AG04449 (cell line): ENCODE measurements at regions not wholly inside any gene's neighbourhood (a gene's known extent, or its start where the extent isn't known, plus 50 kb on each side); places are given as distances from the start of the nearest gene placed in this dataset.
"Not testable (repeated sequence)": the region's sequence is repeated elsewhere in the genome, so short reads cannot be mapped to it uniquely, and the experiment has no call there.

ENCODE experiments used
- CTCF ChIA-PET: fragments of 350-600 bp; formaldehyde crosslinking; extraction: SDS; loops from one replicate; lab custom pipeline; 2021; ENCODE audit warnings: antibody characterized with exemption; lab: Yijun Ruan, JAX
- POLR2A ChIA-PET: fragments of 400-600, 350-600 bp; formaldehyde crosslinking; extraction: SDS; loops from one replicate; lab custom pipeline; 2020; ENCODE audit warnings: antibody characterized with exemption, inconsistent platforms; lab: Yijun Ruan, JAX
- DNase-seq: peaks from one replicate; pipeline ENCODE4 v3.0.0-alpha.2; 2010; ENCODE audit warnings: low read depth, low spot score
- H3K4me3 ChIP-seq: 2 replicates; pipeline ENCODE4 v1.5.1; 2011; ENCODE audit warnings: low read depth, mild to moderate bottlenecking, control low read depth, low read length
- CTCF ChIP-seq: IDR thresholded peaks from one replicate; pipeline ENCODE4 v1.5.1; 2011; ENCODE audit warnings: mild to moderate bottlenecking, moderate library complexity, low read length, control low read depth, inconsistent platforms; ENCODE audit not compliant: insufficient read depth; ENCODE audit errors: missing control alignments

DNA sequence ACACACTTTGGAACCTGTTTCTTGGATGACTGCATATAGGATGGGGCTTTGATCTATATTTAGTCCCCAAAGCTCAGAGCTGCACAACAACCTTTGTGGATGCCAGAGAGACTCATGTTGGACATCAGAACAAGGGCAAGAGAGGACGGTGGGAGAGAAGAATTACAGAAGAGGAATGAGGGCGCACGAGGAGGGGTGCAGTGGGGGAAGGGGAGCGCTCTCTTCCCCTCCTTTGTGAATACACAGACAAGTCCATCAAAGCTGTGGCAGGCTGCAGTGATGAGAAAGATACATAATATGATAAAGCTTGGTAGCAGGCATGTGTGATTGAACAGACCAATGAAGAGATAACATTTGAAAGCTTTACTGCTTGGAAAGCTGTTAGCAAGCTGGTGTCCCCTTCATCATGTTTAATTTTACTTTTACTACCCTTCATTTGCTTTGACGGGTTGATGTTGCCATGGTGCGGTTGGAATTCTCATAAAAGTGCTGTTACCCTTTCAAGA lies 857.8 kb downstream of the KCNMA1 start:
- POLR2A ChIA-PET = no interaction called here

DNA sequence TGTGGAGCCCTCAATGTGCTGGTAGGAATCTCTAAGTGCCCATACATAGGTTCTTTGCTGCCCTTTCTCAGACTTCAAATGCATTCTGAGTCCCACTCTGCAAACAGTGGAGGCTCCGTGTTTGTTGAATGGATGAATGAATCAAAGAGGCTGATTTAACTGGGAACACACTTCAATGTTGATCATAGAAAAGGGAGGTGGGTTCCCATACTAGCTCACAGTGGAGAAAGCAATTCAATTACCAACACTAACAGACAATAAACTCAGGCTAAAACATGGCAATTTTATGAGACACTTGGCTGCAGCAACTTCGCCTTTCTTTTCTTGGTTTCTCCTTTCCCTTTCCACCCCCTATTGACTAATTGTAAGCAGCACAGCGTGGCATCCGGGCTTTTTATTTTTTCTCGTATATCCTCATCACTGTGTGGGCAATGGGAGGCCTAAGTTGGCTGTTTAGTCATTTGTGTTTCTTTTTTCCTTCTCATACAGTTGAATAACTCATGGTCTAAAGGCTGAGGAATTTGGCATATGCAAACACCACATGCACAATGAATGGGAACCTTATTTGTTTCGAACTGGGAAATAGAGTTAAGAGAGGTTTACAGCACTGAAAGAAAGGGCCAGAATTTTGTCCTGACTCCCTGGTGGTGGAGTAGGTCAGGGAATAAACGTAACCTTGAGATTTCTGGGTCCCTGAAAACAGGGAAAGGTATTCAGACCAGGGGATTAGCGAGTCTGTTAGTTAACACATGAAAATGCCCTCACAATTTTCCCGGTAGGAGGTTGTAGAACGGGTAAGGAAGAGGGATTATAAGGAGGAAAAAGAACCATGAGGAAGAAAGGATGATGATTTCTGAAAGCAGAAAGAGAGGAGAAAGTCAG lies 858.5 kb downstream of the KCNMA1 start:
- peak; percentile 33 for DNase-seq
- no peak overlapping the region for H3K4me3 ChIP-seq
- ChIA-PET CTCF (no interaction called here), POLR2A (no interaction called here)
- no peak for TF ChIP-seq CTCF

More for the DNA sequence above, 857.8 kb downstream of the KCNMA1 start:
- no peak overlapping the region for H3K4me3 ChIP-seq
- CTCF ChIA-PET = no interaction called here
- no peak for DNase-seq
- no peak for TF ChIP-seq CTCF

DNA sequence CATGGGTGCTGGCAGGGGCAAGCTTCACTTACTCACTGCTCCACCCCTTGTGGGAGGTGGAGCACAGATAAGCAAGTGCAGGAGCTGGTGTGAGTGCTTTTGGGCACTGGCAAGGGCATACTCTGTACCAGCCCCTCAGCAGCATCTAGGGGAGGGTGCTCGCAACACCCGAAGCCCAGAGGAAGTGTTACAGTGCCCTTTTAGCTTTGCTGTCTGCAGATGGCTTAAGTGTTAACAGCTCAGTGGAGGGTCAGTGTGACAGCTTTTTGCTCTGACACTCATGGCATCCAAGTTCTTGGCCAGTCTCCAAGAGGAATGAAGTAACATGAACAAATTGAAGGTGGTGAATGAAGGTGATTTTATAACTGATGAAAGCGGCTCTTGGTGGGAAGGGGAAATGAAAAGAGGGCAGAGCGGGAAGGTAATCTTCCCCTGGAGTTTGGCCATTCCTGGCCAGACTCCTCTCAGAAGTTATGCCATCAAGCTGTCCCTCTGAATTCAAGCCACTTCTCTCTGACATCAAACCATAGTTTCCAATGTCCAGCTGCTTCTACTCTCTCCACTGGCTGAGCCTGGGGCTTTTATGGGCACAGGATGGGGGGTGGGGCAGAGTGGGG lies 862.5 kb downstream of the KCNMA1 start:
- ChIA-PET POLR2A (no interaction called here), CTCF (no interaction called here)
- H3K4me3 ChIP-seq = no peak overlapping the region
- no peak for TF ChIP-seq CTCF
- no peak for DNase-seq

DNA sequence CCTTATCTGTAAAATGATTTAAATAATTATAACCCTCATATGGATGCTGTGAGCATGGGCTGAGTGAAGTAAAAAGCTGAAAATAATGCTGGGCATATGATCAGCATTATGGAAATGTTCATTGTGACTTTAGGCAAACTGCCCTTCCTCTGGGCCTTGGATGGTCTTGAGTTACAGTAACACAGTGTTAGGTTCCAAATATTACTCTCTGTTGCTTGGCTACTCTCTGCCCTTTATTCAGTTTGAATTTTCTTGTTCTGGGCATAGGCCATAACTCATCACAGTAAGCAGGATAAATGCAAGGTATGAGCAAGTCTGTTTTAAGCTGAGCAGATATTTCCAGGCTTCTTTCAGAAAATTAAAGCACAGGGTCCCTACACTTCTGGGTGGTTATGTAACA lies 868.0 kb downstream of the KCNMA1 start:
- H3K4me3 ChIP-seq = no peak overlapping the region
- CTCF ChIA-PET = no interaction called here
- TF ChIP-seq CTCF = no peak
- POLR2A ChIA-PET = no interaction called here
- no peak for DNase-seq

DNA sequence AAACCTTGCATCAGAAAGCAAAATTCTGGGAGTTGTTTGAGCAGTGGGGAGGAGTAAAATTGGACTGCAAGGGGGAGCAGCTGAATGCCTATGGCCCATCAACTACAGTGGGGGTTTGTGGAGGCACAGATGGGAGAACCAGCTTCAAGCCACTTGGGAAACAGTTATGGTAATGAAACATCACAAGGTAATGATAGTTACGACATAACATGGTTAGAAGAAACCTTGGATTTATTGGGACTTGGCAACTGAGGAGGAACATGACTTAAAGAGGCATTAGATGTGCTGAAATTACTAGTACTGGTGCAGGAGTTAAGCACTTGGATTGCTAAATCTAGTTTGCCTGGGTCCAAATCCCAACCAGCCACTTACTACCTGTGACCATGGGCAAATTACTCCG lies 868.4 kb downstream of the KCNMA1 start:
- H3K4me3 ChIP-seq = no peak overlapping the region
- TF ChIP-seq CTCF = no peak
- CTCF ChIA-PET = no interaction called here
- POLR2A ChIA-PET = no interaction called here
- no peak for DNase-seq

- TF ChIP-seq CTCF = no peak
- CTCF ChIA-PET = no interaction called here
Observed at GRCh38 chr10:76766682-76767081, 870.9 kb downstream of the KCNMA1 start.

DNA sequence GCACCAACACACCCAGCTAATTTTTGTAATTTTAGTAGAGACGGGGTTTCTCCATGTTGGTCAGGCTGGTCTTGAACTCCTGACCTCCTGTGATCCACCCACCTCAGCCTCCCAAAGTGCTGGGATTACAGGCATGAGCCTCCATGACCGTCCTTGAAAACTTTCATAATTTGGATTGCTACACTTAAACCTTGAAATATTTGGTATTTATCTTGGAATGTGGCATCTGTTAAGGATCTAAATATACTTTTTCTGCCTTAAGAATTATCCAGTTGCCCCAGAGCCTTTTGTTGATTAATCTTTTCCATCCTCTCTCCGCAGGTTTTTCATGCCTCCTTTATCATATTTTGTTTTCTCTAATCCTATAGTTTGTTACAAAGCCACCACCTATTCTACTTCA lies 872.7 kb downstream of the KCNMA1 start:
- CTCF ChIA-PET, H3K4me3 ChIP-seq, DNase-seq: not testable (repeated sequence)
- POLR2A ChIA-PET = interaction anchor here (0.7 kb wide), 1 partner anchor 144 kb away, joined by 3 read pairs; no protein-coding TSS in a partner anchor

More at GRCh38 chr10:76766682-76767081, 870.9 kb downstream of the KCNMA1 start:
- H3K4me3 ChIP-seq = no peak overlapping the region
- POLR2A ChIA-PET = no interaction called here
- no peak for DNase-seq
